ENCODE measurements at regions not wholly inside any gene's neighbourhood (a gene's known extent, or its start where the extent isn't known, plus 50 kb on each side); places are given as distances from the start of the nearest gene placed in this dataset.
"Not testable (repeated sequence)": the region's sequence is repeated elsewhere in the genome, so short reads cannot be mapped to it uniquely, and the experiment has no call there.

DNA sequence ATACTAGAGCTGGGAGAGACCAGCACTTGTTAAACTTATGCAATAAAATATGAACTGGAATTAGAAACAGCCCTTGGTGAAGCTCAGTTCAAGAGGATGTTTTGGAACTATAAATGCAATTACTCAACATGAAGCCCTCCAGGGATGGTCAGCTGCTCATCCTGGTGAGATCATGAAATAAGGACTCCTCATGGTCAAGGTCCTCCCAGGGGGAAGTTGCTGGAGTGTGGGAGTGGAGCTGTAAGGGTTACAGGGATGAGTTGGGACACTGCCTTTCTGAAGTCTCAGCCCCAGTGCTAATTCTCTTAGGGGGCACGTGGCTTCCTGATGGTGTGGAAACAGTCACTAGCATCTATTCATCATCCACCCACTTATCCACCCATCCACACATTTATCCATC is 301.7 kb upstream of the SFSWAP start:
- H3K4me1 Mint-ChIP-seq = peaks cover 19% of the 10 kb centered on the region
- H3K9me3 Mint-ChIP-seq = peaks cover 10% of the 10 kb centered on the region
- TF ChIP-seq, protein P1, sequence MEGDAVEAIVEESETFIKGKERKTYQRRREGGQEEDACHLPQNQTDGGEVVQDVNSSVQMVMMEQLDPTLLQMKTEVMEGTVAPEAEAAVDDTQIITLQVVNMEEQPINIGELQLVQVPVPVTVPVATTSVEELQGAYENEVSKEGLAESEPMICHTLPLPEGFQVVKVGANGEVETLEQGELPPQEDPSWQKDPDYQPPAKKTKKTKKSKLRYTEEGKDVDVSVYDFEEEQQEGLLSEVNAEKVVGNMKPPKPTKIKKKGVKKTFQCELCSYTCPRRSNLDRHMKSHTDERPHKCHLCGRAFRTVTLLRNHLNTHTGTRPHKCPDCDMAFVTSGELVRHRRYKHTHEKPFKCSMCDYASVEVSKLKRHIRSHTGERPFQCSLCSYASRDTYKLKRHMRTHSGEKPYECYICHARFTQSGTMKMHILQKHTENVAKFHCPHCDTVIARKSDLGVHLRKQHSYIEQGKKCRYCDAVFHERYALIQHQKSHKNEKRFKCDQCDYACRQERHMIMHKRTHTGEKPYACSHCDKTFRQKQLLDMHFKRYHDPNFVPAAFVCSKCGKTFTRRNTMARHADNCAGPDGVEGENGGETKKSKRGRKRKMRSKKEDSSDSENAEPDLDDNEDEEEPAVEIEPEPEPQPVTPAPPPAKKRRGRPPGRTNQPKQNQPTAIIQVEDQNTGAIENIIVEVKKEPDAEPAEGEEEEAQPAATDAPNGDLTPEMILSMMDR (conservative IDR thresholded peaks at IDR 0.05) = no peak
- peaks cover 5% of the 10 kb centered on the region for H3K36me3 Mint-ChIP-seq (ENCODE audit: low read depth)
- H3K4me3 Mint-ChIP-seq = no peak overlapping the region
- H3K27me3 Mint-ChIP-seq (ENCODE audit: low read depth) = peaks cover 10% of the 10 kb centered on the region
- DNase-seq (ENCODE audit: low read depth, low spot score) = no peak
- H3K27ac Mint-ChIP-seq (ENCODE audit: unreplicated experiment) = no peak overlapping the region

DNA sequence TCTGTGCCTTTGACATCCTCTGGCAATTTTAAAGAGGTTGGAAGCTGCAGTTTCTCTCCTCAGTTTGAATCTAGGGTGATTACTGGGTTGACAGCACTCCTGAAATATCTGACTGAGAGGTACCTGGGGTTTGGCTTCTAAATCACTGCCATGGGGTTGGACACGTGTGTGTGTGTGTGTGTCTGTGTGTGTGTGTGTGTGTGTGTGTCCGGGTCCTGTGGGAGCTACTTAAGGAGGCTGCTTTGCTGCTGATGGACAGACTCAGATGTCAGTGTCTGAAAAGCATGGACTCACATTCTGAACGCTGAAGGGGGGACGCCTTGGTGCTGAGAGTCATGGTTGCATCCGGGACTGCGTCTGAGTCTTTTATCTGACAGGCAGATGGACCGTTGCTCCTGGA is 299.1 kb upstream of the SFSWAP start:
- not testable (repeated sequence) for H3K27ac Mint-ChIP-seq (ENCODE audit: unreplicated experiment); H3K9me3 Mint-ChIP-seq; H3K4me3 Mint-ChIP-seq; H3K27me3 Mint-ChIP-seq (ENCODE audit: low read depth); DNase-seq (ENCODE audit: low read depth, low spot score); H3K36me3 Mint-ChIP-seq (ENCODE audit: low read depth)
- H3K4me1 Mint-ChIP-seq = peaks cover 22% of the 10 kb centered on the region

DNA sequence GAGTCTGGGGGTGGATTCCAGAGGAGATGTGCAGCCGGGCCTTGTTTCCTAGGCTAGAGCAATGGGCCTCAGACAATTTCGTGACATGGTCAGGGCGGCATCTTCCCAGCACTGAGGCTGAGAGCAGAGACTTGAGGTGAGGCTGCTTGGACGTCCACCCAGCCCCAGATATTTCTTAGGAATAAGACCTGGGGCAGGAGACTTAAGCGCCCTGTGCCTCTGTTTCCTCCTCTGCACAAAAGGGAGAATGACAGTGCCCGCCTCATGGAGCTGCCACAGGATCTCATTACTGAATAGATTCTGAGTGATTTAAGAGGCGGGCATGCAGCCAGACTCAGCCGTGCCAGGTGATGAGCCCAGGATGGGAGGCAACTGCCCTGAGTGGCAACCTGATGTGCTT is 297.9 kb upstream of the SFSWAP start:
- Mint-ChIP-seq H3K27ac (ENCODE audit: unreplicated experiment) (no peak overlapping the region), H3K4me3 (no peak overlapping the region)
- TF ChIP-seq, protein P1 (conservative IDR thresholded peaks at IDR 0.05) = no peak

DNA sequence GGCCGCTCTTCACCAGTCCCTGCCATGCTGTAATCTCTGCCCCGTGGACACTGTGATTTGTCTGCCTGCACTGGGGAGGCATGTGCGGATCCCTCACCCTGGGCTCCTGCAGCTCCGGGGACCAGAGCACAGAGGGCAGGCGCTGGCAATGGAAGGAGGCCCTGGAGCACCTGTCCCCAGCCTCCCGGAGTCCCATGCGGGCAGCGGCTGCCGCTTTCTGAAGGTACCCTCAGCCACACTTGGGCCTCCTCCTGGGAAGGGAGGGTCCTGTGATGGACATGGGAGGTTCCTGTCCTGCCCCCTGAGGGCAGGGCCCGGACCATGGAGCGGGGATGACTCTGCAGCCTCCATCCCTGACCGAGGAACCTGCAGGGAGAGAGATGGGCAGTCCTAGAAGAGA is 297.4 kb upstream of the SFSWAP start:
- H3K4me1 Mint-ChIP-seq = peaks cover 22% of the 10 kb centered on the region
- peaks cover 4% of the 10 kb centered on the region for H3K27me3 Mint-ChIP-seq (ENCODE audit: low read depth)
- no peak overlapping the region for H3K4me3 Mint-ChIP-seq

More for the DNA sequence above, 297.9 kb upstream of the SFSWAP start:
- H3K27me3 Mint-ChIP-seq (ENCODE audit: low read depth) = peaks cover 4% of the 10 kb centered on the region
- peaks cover 22% of the 10 kb centered on the region for H3K4me1 Mint-ChIP-seq
- peaks cover 5% of the 10 kb centered on the region for H3K36me3 Mint-ChIP-seq (ENCODE audit: low read depth)
- DNase-seq (ENCODE audit: low read depth, low spot score) = no peak
- H3K9me3 Mint-ChIP-seq = peaks cover 7% of the 10 kb centered on the region

DNA sequence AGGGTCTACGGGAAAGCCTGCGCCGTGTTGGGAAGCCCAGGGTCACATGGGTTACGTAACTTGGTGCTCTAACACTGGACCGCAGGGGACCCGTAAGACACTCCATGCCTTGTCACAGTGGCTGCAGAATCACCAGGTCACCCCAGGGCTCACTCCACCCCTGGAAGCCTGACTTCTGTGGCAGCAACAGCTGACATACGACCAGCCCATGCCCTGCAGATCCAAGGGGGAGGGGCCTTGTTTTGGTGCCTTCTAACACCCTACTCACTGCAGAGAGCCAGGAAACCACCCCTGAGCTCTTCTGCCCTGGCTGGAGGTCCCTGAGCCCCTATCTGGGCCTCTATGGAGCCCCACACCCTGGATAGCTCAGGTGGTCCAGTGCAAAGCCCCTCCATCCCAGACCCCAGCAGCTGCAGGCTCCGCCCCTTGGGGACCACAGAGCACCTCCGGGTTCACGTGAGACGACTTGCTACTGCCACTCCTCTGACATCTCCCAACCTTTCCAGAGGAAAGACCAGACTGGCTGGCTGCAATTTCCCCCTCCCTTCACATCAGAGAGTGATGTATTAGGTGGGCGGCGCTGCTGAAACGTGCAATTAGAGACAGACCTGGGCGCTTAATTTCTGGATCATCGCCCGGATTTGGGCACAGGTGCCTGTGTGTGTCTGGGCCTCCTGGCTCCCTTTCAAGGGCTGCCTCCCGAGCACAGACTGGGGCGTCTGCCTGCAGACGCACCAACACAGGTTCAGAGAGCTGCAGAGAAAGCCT is 296.6 kb upstream of the SFSWAP start:
- H3K9me3 Mint-ChIP-seq; H3K4me3 Mint-ChIP-seq; DNase-seq (ENCODE audit: low read depth, low spot score); H3K27ac Mint-ChIP-seq (ENCODE audit: unreplicated experiment); H3K27me3 Mint-ChIP-seq (ENCODE audit: low read depth); H3K36me3 Mint-ChIP-seq (ENCODE audit: low read depth): not testable (repeated sequence)
- H3K4me1 Mint-ChIP-seq = peaks cover 22% of the 10 kb centered on the region

More for the DNA sequence above, 297.4 kb upstream of the SFSWAP start:
- H3K9me3 Mint-ChIP-seq = peaks cover 7% of the 10 kb centered on the region
- H3K27ac Mint-ChIP-seq (ENCODE audit: unreplicated experiment) = no peak overlapping the region
- TF ChIP-seq, protein P1 (conservative IDR thresholded peaks at IDR 0.05) = no peak
- peaks cover 5% of the 10 kb centered on the region for H3K36me3 Mint-ChIP-seq (ENCODE audit: low read depth)
- no peak for DNase-seq (ENCODE audit: low read depth, low spot score)

DNA sequence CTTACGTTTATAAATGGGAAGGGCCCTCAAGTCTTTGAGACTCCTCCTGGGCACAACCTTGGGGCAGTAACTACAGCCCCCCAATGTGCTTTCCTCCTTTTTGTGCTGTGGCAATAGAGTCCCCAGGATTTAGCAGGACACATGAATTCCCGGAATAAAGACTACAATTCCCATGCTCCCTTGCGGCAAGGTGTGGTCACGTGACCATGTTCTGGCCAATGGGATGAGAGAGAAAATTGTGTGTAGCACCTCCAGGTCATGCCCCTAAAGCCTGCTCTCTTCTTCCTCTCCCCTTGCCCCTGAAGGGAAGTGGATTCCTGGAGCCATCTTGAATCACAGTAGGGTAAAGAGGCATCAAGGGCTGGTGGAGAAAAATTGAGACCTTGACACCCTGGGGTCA is 295.1 kb upstream of the SFSWAP start:
- Mint-ChIP-seq H3K4me1 (peaks cover 13% of the 10 kb centered on the region), H3K27ac (ENCODE audit: unreplicated experiment) (no peak overlapping the region), H3K4me3 (no peak overlapping the region), H3K9me3 (no peaks in the 10 kb centered on the region), H3K27me3 (ENCODE audit: low read depth) (no peaks in the 10 kb centered on the region), H3K36me3 (ENCODE audit: low read depth) (no peaks in the 10 kb centered on the region)
- no peak for DNase-seq (ENCODE audit: low read depth, low spot score)
- TF ChIP-seq, protein P1 (conservative IDR thresholded peaks at IDR 0.05) = no peak

Measured in neural crest cell (in vitro differentiated cells).